Activated CD4-positive, alpha-beta T cell treated with anti-CD3 and anti-CD28 coated beads, Interleukin-2, amount 10 ng/mL, durations not matched to agents 24 days and 14 days (primary cell): ENCODE measurements at regions not wholly inside any gene's neighbourhood (a gene's known extent, or its start where the extent isn't known, plus 50 kb on each side); places are given as distances from the start of the nearest gene placed in this dataset.

Experiments used
- DNase-seq: peaks from one replicate; pipeline ENCODE4 v3.0.0; 2022
- H3K27ac Mint-ChIP-seq: one replicate; pipeline ENCODE4 v1.8.0; 2022; ENCODE audit warnings: mild to moderate bottlenecking, mixed read lengths
- H3K27me3 Mint-ChIP-seq: one replicate; pipeline ENCODE4 v1.8.0; 2022; ENCODE audit warnings: mixed read lengths
- H3K36me3 Mint-ChIP-seq: one replicate; pipeline ENCODE4 v1.8.0; 2022; ENCODE audit warnings: low read depth, mild to moderate bottlenecking, mixed read lengths
- H3K4me1 Mint-ChIP-seq: one replicate; pipeline ENCODE4 v1.8.0; 2021; ENCODE audit warnings: mixed read lengths
- H3K4me3 Mint-ChIP-seq: one replicate; pipeline ENCODE4 v1.8.0; 2022; ENCODE audit warnings: mild to moderate bottlenecking, moderate library complexity, mixed read lengths
- H3K9me3 Mint-ChIP-seq: one replicate; pipeline ENCODE4 v1.8.0; 2021; ENCODE audit warnings: mixed read lengths
- intact Hi-C: fragments of 100-400 bp; cut with micrococcal nuclease; formaldehyde crosslinking; loops from one replicate; pipeline ENCODE4 v1.15.1; 2023

DNA sequence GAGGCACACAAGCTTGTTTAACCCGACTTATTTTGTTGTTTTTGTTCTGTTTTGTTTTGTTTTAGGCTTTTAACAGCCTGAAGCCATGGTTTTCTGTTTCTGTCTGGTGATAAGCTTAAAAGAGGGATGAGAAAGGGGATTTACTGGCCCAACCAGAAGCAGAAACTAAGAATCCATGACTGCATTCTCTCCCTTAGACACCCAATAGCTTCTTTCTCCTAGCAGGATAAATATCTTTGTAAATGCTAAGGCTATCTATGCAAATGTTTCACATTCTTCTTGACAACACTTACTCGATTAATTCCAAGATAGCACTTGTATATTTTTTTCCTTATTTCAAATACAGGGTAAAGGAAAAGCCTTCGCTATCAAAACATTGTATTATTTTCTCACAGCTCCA is 53.7 kb upstream of the SMAD1 start:
- peaks cover 7% of the 10 kb centered on the region for H3K27me3 Mint-ChIP-seq
- no peaks in the 10 kb centered on the region for H3K4me1 Mint-ChIP-seq
- intact Hi-C loops, result no loop called here
- no peak for DNase-seq
- H3K4me3 Mint-ChIP-seq, result no peak overlapping the region
- no peaks in the 10 kb centered on the region for H3K9me3 Mint-ChIP-seq
- H3K27ac Mint-ChIP-seq, result no peak overlapping the region
- no peaks in the 10 kb centered on the region for H3K36me3 Mint-ChIP-seq

DNA sequence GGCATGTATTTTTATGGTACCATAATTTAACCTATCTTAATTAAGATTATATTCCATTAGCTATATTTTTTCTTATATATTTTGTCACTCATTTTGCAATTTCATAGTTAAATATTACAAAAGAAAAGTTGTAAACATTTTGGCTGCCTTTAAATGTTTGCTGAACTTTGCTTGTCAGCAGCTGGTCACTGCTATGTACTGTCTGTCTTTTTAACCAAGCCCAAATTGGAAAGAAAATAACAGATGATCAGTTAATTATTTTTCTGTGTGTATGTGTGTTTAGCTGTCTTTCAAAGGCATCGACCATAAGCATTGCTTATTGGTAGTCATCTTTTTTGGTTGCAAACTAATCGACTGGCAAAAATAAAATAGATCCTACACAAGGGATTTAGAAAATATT is 54.4 kb upstream of the SMAD1 start:
- DNase-seq, result no peak
- peaks cover 7% of the 10 kb centered on the region for H3K27me3 Mint-ChIP-seq
- H3K36me3 Mint-ChIP-seq, result no peaks in the 10 kb centered on the region
- no peak overlapping the region for H3K4me3 Mint-ChIP-seq
- intact Hi-C loops, result no loop called here
- no peaks in the 10 kb centered on the region for H3K9me3 Mint-ChIP-seq
- H3K4me1 Mint-ChIP-seq, result no peaks in the 10 kb centered on the region
- no peak overlapping the region for H3K27ac Mint-ChIP-seq

DNA sequence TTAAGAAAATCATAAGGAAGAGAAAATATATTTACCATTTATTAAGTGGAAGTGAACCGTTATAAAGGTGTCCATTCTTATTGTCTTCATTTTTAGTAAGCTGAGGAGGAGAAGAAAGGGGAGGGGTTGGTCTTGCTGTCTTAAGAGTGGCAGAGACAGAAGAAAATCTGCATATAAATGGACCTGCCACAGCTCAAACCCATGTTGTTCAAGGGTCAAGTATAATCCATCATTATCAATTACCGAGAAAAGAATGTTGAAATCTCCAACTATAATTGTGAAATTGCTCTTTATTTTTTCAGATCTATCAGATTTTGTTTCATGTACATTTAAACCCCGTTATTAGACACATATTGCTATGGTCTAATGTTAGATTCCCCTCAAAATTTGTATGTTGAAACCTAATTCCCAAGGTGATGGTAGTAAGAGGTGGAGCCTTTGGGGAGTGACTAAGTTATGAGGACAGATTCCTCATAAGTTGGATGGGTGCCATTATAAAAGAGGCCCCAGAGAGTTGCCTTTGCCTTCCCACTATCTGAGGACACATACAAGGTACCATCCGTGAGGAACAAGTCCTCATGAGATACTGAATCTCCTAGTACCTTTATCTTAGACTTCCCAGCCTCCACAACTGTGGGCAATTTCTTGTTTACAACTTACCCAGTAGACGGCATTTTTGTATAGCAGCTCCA is 58.5 kb upstream of the SMAD1 start:
- intact Hi-C loops, result no loop called here
- peaks cover 4% of the 10 kb centered on the region for H3K27me3 Mint-ChIP-seq
- H3K27ac Mint-ChIP-seq, result no peak overlapping the region
- no peaks in the 10 kb centered on the region for H3K9me3 Mint-ChIP-seq
- H3K36me3 Mint-ChIP-seq, result no peaks in the 10 kb centered on the region
- no peak overlapping the region for H3K4me3 Mint-ChIP-seq
- no peaks in the 10 kb centered on the region for H3K4me1 Mint-ChIP-seq
- no peak for DNase-seq

DNA sequence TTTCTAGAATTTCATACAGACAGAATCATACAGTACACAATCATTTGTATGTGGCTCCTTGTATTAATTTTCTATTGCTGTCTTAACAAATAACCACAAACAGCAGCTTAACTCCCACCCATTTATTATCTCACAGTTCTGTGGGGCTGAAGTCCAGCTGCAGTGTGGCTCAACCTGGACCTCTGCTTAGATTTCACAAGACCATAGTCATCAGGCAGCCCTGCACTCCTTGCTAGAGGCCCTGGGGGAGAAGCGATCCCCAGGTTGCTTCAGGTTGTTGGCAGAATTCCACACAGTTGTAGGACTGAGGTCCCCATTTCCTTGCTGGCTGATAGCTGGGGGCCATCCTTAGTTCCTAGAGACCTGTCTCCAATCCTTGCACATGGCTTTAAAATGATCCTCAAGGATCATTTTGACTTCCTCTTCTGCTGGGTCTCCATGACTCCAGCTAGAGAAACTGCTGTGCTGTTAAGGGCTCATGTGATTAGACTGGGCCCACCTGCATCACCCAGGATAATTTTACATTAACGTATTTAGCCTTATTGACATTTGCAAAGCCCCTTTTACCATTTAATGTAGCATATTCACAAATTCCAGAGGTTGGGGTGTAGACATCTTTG is 60.9 kb upstream of the SMAD1 start:
- intact Hi-C loops, result no loop called here
- Mint-ChIP-seq H3K27ac (no peak overlapping the region), H3K9me3 (no peaks in the 10 kb centered on the region), H3K4me1 (no peaks in the 10 kb centered on the region), H3K27me3 (peaks cover 2% of the 10 kb centered on the region), H3K4me3 (no peak overlapping the region), H3K36me3 (no peaks in the 10 kb centered on the region)
- DNase-seq, result no peak

DNA sequence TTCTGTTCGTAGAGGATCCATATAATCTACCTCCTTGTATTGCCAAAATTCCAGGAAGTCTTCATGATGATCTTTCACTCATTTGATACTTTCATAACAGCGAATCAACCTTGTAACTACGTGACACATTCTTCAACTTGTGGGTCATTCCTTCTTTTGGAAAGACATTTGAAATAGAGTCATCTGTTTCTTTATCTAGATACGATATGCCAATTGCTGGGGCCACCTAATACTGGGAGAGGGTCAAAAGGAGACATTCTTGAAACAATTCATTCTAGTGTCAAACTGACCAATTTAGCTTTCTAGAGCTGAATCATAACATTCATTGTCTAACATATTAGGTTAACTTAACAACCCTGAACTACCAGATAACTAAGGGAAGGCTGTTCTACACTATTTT is 62.9 kb upstream of the SMAD1 start:
- no peak overlapping the region for H3K4me3 Mint-ChIP-seq
- no peak for DNase-seq
- intact Hi-C loops, result no loop called here

DNA sequence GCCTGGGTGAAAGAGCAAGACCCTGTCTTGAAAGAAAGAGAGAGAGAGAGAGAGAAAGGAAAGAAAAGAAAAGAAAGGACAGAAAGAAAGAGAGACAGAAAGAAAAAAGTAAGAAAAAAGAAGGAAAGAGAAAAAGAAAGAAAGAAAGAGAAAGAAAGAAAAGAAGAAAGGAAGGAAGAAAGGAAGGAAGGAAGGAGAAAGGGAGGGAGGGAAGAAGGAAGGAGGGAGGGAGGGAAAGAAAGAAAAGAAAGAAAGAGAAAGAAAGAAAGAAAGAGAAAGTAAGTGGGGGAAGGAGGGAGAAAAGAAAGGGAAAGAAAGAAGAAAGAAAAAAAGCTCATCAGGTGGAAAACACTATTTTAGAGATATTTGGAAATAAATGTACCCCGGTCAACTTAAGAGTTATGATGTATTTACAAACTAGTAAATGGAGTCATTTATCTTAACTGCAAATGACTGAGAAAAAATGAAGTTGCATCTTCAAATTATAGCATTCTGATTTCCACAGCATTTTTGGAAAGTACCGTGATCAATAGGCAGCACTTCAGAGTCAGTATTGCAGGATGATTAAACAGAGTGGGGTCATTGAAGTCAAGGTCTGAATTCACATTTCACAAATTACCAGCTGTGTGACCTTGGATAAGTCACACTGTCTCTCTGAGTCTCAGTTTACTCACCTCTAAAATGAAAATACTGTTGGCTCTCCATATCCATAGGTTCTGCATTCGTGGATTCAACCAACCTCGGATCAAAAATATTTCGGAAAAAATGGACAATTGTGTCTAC is 64.1 kb upstream of the SMAD1 start:
- DNase-seq, result no peak
- intact Hi-C loops, result no loop called here
- Mint-ChIP-seq H3K9me3 (no peaks in the 10 kb centered on the region), H3K4me1 (no peaks in the 10 kb centered on the region), H3K27me3 (peaks cover 2% of the 10 kb centered on the region), H3K36me3 (no peaks in the 10 kb centered on the region), H3K4me3 (no peak overlapping the region), H3K27ac (no peak overlapping the region)

More for the DNA sequence above, 62.9 kb upstream of the SMAD1 start:
- Mint-ChIP-seq H3K36me3 (no peaks in the 10 kb centered on the region), H3K27me3 (peaks cover 2% of the 10 kb centered on the region), H3K9me3 (no peaks in the 10 kb centered on the region), H3K27ac (no peak overlapping the region), H3K4me1 (no peaks in the 10 kb centered on the region)

DNA sequence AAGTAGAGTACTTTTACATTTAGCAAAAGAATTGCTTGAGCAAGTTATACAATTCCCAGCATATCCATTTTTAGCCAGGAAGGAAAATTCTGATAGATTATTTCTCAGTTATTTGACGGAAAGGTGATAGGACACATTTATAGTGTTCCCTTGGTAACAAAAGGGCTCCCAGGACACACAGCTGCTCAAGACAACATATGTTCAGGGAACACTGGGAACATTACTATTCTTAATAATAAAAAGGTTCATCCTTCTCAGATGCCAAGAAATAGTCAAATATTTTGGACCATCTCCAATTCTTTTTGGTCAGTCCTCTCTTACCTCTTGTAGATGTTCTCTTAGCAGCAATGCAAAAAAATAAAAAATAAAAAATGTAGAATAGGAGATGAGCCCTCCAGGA is 66.8 kb upstream of the SMAD1 start:
- Mint-ChIP-seq H3K9me3 (no peaks in the 10 kb centered on the region), H3K4me1 (no peaks in the 10 kb centered on the region), H3K27me3 (peaks cover 2% of the 10 kb centered on the region), H3K4me3 (no peak overlapping the region), H3K27ac (no peak overlapping the region), H3K36me3 (no peaks in the 10 kb centered on the region)
- no peak for DNase-seq
- intact Hi-C loops, result no loop called here

DNA sequence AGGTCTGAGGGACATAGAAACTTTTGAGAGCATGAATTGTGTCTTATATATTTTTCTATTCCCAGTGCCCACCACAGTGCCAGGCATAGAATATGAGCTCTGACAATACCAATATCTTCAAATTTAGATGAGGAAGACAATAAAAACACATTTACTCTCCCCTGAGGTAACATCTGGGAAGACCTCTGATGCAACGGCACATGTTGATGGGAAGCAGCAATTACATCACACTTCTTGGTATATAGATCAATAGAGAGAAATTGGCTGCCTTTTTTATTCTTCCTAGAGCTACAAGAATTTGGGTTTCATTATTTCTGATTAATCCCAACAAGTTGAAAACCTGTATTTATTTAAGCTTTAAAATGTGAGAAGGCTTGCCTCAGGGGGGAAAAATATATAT is 67.4 kb upstream of the SMAD1 start:
- H3K4me3 Mint-ChIP-seq, result no peak overlapping the region
- intact Hi-C loops, result no loop called here
- H3K9me3 Mint-ChIP-seq, result no peaks in the 10 kb centered on the region
- H3K27me3 Mint-ChIP-seq, result no peaks in the 10 kb centered on the region
- DNase-seq, result no peak
- H3K4me1 Mint-ChIP-seq, result no peaks in the 10 kb centered on the region
- H3K27ac Mint-ChIP-seq, result no peak overlapping the region
- no peaks in the 10 kb centered on the region for H3K36me3 Mint-ChIP-seq

DNA sequence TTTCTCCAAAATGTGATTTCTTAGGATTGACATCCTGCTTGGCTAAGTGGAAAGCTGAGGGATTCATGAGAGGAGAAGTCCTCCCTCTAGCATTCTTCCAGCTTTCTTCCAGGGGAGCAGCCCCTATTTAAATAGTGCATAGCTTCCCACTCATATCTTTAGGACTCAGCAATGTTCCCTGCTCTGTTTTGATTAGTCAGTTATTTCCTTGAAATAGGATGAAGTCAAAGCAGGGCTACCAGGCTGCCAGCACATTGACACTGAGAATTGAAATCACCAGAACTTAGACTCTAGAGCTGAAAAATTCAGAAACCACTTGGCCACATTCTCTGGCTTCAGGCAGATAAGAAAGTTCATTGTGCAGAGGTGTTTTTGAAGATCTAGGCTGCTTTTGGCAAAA is 74.7 kb upstream of the SMAD1 start:
- Mint-ChIP-seq H3K27me3 (no peaks in the 10 kb centered on the region), H3K4me3 (no peak overlapping the region), H3K4me1 (no peaks in the 10 kb centered on the region), H3K27ac (no peak overlapping the region), H3K36me3 (no peaks in the 10 kb centered on the region), H3K9me3 (peaks cover 3% of the 10 kb centered on the region)
- intact Hi-C loops, result no loop called here
- DNase-seq, result no peak

DNA sequence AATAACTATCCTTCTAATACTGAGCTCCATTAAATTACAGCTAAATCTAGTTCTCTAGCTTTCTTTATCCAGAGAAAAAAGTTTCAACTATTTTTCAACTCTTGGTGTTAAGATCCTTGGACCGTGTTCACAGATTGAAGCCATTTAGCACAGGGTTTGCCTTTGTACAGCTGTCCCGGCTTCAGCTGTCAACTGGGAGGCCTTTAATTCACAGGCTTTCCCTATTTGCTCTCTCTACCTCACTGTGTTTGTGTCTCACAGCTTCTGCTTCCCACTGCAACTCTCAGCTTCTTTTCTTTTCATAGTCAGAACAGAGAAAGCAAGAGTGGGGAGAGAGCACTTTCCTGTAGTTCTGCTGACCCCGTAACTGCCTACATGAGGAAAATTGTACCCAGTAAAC is 76.9 kb upstream of the SMAD1 start:
- H3K4me3 Mint-ChIP-seq, result no peak overlapping the region
- no peaks in the 10 kb centered on the region for H3K36me3 Mint-ChIP-seq
- no peak overlapping the region for H3K27ac Mint-ChIP-seq
- DNase-seq, result no peak
- H3K4me1 Mint-ChIP-seq, result no peaks in the 10 kb centered on the region
- intact Hi-C loops, result no loop called here
- peaks cover 3% of the 10 kb centered on the region for H3K27me3 Mint-ChIP-seq
- H3K9me3 Mint-ChIP-seq, result peaks cover 3% of the 10 kb centered on the region

DNA sequence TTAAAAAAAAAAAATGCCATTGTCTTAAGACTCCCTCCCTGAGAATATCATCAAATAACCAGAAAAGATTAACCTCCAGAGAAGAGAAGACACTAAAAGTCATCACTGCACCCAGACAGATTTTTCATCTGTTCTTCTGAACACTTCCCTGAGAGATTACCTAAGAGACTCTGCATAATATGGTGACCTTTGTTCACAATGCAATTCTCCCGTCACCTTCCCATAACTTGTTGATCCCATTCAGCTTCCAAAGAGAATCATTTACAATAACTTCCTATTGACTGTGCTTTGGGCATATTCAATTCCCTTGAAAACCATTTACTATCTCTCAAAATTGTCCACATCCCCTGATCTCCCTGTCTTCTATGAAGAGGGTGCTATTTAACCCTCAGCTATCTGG is 85.1 kb upstream of the SMAD1 start:
- Mint-ChIP-seq H3K27me3 (peaks cover 11% of the 10 kb centered on the region), H3K9me3 (no peaks in the 10 kb centered on the region), H3K36me3 (no peaks in the 10 kb centered on the region), H3K4me3 (no peak overlapping the region), H3K27ac (no peak overlapping the region), H3K4me1 (no peaks in the 10 kb centered on the region)
- DNase-seq, result no peak
- intact Hi-C loops, result no loop called here

DNA sequence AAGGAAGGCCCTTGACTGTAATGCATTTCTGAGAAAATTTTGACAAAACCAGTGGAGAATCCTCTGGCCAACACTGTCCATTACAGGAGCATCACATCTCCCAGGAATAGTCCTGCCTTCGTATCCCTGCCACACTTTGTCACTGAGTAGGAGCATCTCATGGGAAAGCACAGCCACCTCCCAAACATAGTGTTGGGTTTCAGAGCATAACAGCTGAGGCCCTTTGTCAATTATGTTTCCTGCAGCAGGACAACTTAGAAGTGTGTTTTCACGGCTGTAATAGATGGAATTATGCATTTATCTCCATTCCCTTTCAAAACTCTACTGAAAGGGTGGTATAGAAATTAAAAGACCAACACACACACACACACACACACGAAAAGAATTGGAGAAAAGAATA is 91.1 kb upstream of the SMAD1 start:
- H3K4me1 Mint-ChIP-seq, result no peaks in the 10 kb centered on the region
- intact Hi-C loops, result no loop called here
- H3K36me3 Mint-ChIP-seq, result no peaks in the 10 kb centered on the region
- no peaks in the 10 kb centered on the region for H3K9me3 Mint-ChIP-seq
- H3K4me3 Mint-ChIP-seq, result no peak overlapping the region
- peaks cover 9% of the 10 kb centered on the region for H3K27me3 Mint-ChIP-seq
- H3K27ac Mint-ChIP-seq, result no peak overlapping the region
- no peak for DNase-seq

DNA sequence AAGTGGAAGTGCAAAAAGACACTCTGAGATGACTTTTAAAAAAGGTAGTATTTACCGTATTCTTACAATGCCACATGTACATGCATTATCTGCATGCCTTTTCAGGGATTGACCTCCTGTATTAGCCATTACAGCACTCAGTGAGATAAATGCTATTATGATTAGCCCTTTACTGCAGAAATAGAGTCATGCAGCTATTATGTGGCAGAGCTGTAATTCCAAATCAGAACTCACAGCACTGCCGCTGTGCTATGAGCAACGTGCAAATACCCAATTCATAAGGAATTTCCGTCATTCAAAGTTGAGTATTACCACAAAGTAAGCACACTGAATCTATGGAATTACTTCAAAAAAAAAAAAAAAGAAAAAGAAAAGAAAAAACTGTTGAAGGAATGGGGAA is 92.1 kb upstream of the SMAD1 start:
- no peak for DNase-seq
- intact Hi-C loops, result no loop called here
- H3K27ac Mint-ChIP-seq, result no peak overlapping the region
- H3K4me3 Mint-ChIP-seq, result no peak overlapping the region
- H3K36me3 Mint-ChIP-seq, result no peaks in the 10 kb centered on the region
- H3K9me3 Mint-ChIP-seq, result no peaks in the 10 kb centered on the region
- H3K27me3 Mint-ChIP-seq, result peaks cover 10% of the 10 kb centered on the region
- H3K4me1 Mint-ChIP-seq, result no peaks in the 10 kb centered on the region

DNA sequence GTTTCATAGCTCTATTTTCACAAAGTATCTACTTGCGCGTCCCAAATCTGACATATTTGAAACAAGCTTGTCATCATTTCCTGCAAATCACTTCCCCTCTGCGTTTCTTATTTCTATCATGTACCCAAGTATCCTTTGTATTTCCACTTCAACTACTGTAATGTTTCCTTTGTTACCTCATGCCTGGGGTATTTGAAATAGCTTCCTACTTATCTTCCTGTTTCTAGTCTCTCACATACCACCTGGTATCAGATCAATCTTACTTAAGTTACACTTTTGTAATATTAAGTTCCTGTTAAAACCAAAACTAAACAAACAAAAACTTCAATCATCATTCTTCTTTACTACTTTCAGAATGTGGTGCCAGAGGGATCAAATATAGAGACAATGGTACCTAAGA is 93.6 kb upstream of the SMAD1 start:
- H3K36me3 Mint-ChIP-seq, result no peaks in the 10 kb centered on the region
- peaks cover 10% of the 10 kb centered on the region for H3K27me3 Mint-ChIP-seq
- DNase-seq, result no peak
- H3K4me1 Mint-ChIP-seq, result no peaks in the 10 kb centered on the region
- intact Hi-C loops, result no loop called here
- H3K4me3 Mint-ChIP-seq, result no peak overlapping the region
- H3K9me3 Mint-ChIP-seq, result no peaks in the 10 kb centered on the region
- H3K27ac Mint-ChIP-seq, result no peak overlapping the region
